Liver (tissue), 8 donors: ENCODE measurements at regions not wholly inside any gene's neighbourhood (a gene's known extent, or its start where the extent isn't known, plus 50 kb on each side); places are given as distances from the start of the nearest gene placed in this dataset.

Experiments used
- DNase-seq: peaks from one replicate; pipeline ENCODE4 v3.0.0-alpha.2; 2017; ENCODE audit warnings: low spot score
- H3K27ac ChIP-seq, 2 donors: one replicate each; pipeline ENCODE4 v1.7.0; 2013; ENCODE audit warnings: inconsistent platforms in 2 of 2, low read length in 2 of 2, control low read depth in 1 of 2, low read depth in 1 of 2, mild to moderate bottlenecking in 1 of 2
- H3K27me3 ChIP-seq, 4 donors: one replicate each; pipeline versions ENCODE4 v1.6.1 to v1.7.0; 2013; ENCODE audit warnings: low read length in 3 of 4, inconsistent platforms in 1 of 4, mild to moderate bottlenecking in 1 of 4, moderate library complexity in 1 of 4; ENCODE audit not compliant: control insufficient read depth in 4 of 4, insufficient read depth in 4 of 4
- H3K36me3 ChIP-seq, 4 donors: one replicate each; pipeline versions ENCODE4 v1.6.1 to v1.7.0; 2013; ENCODE audit warnings: low read length in 3 of 4, mild to moderate bottlenecking in 3 of 4, low read depth in 1 of 4, moderate library complexity in 1 of 4; ENCODE audit not compliant: control insufficient read depth in 4 of 4, insufficient read depth in 3 of 4
- H3K4me1 ChIP-seq, 4 donors: one replicate each; pipeline versions ENCODE4 v1.6.1 to v1.7.0; 2013; ENCODE audit warnings: low read length in 3 of 4, mild to moderate bottlenecking in 3 of 4, moderate library complexity in 1 of 4; ENCODE audit not compliant: control insufficient read depth in 4 of 4, insufficient read depth in 4 of 4
- H3K4me3 ChIP-seq, 3 donors: one replicate each; pipeline versions ENCODE4 v1.6.1 to v1.7.0; 2013; ENCODE audit warnings: low read length in 3 of 3, control low read depth in 1 of 3, low read depth in 1 of 3, mild to moderate bottlenecking in 1 of 3
- H3K9ac ChIP-seq, 2 donors: one replicate each; pipeline ENCODE4 v1.7.0; 2013; ENCODE audit warnings: low read length in 2 of 2, mild to moderate bottlenecking in 2 of 2, moderate library complexity in 2 of 2, control low read depth in 1 of 2, low read depth in 1 of 2
- H3K9me3 ChIP-seq, 4 donors: one replicate each; pipeline versions ENCODE4 v1.6.1 to v1.7.0; 2013; ENCODE audit warnings: low read length in 3 of 4; ENCODE audit not compliant: control insufficient read depth in 4 of 4
- FOXA1 ChIP-seq: IDR thresholded peaks from 2 replicates; pipeline ENCODE4 v1.6.1; 2016; ENCODE audit warnings: antibody characterized with exemption
- FOXA2 ChIP-seq: IDR thresholded peaks from 2 replicates; pipeline ENCODE4 v1.6.1; 2016; ENCODE audit warnings: antibody characterized with exemption
- GABPA ChIP-seq, 2 donors: IDR thresholded peaks in 1 of 2; conservative IDR thresholded peaks in 1 of 2; 2 replicates each; pipeline ENCODE4 v1.6.1; 2016; ENCODE audit warnings: antibody characterized with exemption in 2 of 2, mild to moderate bottlenecking in 1 of 2, moderate library complexity in 1 of 2
- HNF4A ChIP-seq, 2 donors: conservative IDR thresholded peaks; 2 replicates each; pipeline ENCODE4 v1.6.1; 2016; ENCODE audit warnings: antibody characterized with exemption in 2 of 2, mild to moderate bottlenecking in 2 of 2
- JUND ChIP-seq, 2 donors: IDR thresholded peaks; 2 replicates each; pipeline ENCODE4 v1.6.1; 2016; ENCODE audit warnings: antibody characterized with exemption in 2 of 2
- RAD21 ChIP-seq, 2 donors: IDR thresholded peaks; 2 replicates each; pipeline ENCODE4 v1.6.1; 2016; ENCODE audit warnings: antibody characterized with exemption in 2 of 2, mild to moderate bottlenecking in 2 of 2
- REST ChIP-seq: IDR thresholded peaks from 2 replicates; pipeline ENCODE4 v1.6.1; 2016; ENCODE audit warnings: antibody characterized with exemption, mild to moderate bottlenecking
- RXRA ChIP-seq, 2 donors: IDR thresholded peaks; 2 replicates each; pipeline ENCODE4 v1.6.1; 2017 to 2018; ENCODE audit warnings: antibody characterized with exemption in 2 of 2, mild to moderate bottlenecking in 1 of 2
- SP1 ChIP-seq: IDR thresholded peaks from 2 replicates; pipeline ENCODE4 v1.6.1; 2018; ENCODE audit warnings: antibody characterized with exemption, mild to moderate bottlenecking
- TAF1 ChIP-seq: conservative IDR thresholded peaks from 2 replicates; pipeline ENCODE4 v1.6.1; 2016; ENCODE audit warnings: antibody characterized with exemption, mild to moderate bottlenecking
- YY1 ChIP-seq: IDR thresholded peaks from 2 replicates; pipeline ENCODE4 v1.6.1; 2016; ENCODE audit warnings: antibody characterized with exemption, mild to moderate bottlenecking
- WGBS: extraction: QIAGEN DNeasy Blood & Tissue Kit; methylation state at CpG from one replicate; pipeline ENCODE4 v1.1.7; 2013; 5-methylcytosine and 5-hydroxymethylcytosine counted together
- TF ChIP-seq, protein P1 (sequence below): fragments of 150-350 bp; IDR thresholded peaks from 2 replicates; pipeline ENCODE4 v1.5.1; 2017; ENCODE audit warnings: improper control_type of control experiment, low read depth, low read length; ENCODE audit not compliant: missing input control
- TF ChIP-seq, protein P2 (sequence below): IDR thresholded peaks from 2 replicates; pipeline ENCODE4 v1.6.1; 2016; ENCODE audit warnings: antibody characterized with exemption
- TF ChIP-seq, protein P3 (sequence below): IDR thresholded peaks from 2 replicates; pipeline ENCODE4 v1.6.1; 2016; ENCODE audit warnings: antibody characterized with exemption
- donor health status: healthy.
- donor health status: healthy.
- donor health status: healthy.
- donor health status: healthy.
- donor health status: healthy.

DNA sequence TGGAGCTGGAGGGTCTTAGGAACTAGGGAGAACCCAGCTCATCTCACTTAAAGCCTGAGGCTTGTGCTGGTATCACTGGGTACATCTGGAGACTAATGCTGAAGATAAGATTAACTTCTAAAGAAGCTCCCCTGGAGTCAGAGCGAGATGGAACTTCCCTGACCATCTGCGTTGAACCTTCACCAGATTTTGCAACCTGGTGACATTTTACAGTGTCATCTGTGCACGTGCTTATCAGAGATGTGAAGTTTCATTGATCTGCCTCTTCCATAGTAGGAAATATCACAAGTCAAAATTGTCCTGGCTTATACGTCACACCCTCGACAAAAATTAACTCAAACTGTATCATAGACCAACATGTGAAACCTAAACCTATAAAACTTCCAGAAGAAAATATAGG is 395.5 kb downstream of the SHQ1 start:
- H3K4me3 ChIP-seq = no peak overlapping the region
- no peak for DNase-seq
- TF ChIP-seq, protein P1, sequence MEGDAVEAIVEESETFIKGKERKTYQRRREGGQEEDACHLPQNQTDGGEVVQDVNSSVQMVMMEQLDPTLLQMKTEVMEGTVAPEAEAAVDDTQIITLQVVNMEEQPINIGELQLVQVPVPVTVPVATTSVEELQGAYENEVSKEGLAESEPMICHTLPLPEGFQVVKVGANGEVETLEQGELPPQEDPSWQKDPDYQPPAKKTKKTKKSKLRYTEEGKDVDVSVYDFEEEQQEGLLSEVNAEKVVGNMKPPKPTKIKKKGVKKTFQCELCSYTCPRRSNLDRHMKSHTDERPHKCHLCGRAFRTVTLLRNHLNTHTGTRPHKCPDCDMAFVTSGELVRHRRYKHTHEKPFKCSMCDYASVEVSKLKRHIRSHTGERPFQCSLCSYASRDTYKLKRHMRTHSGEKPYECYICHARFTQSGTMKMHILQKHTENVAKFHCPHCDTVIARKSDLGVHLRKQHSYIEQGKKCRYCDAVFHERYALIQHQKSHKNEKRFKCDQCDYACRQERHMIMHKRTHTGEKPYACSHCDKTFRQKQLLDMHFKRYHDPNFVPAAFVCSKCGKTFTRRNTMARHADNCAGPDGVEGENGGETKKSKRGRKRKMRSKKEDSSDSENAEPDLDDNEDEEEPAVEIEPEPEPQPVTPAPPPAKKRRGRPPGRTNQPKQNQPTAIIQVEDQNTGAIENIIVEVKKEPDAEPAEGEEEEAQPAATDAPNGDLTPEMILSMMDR = no peak
- TF ChIP-seq RXRA (IDR thresholded peaks at IDR 0.05) (peak; percentile 64 to 84), YY1 (peak; percentile 78), REST (peak; percentile 37), RAD21 (IDR thresholded peaks at IDR 0.05) (peak; percentile 23 to 33), JUND (IDR thresholded peaks at IDR 0.05) (peak in 1 of 2 donors; percentile 38), FOXA2 (peak; percentile 21), HNF4A (conservative IDR thresholded peaks at IDR 0.05) (peak; percentile 47 to 71), FOXA1 (no peak), TAF1 (no peak)
- TF ChIP-seq, protein P2, sequence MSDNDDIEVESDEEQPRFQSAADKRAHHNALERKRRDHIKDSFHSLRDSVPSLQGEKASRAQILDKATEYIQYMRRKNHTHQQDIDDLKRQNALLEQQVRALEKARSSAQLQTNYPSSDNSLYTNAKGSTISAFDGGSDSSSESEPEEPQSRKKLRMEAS = peak; percentile 74
- H3K36me3 ChIP-seq = no peaks in the 10 kb centered on the region
- H3K9ac ChIP-seq = no peak overlapping the region
- no peaks in the 10 kb centered on the region for H3K9me3 ChIP-seq
- no peak overlapping the region for H3K27ac ChIP-seq
- WGBS = 30% methylated on average over 5 of the region's 5 CpGs
- no peaks in the 10 kb centered on the region for H3K27me3 ChIP-seq
- peaks cover 0 to 12% (median 5%) of the 10 kb centered on the region in 4 donors for H3K4me1 ChIP-seq

DNA sequence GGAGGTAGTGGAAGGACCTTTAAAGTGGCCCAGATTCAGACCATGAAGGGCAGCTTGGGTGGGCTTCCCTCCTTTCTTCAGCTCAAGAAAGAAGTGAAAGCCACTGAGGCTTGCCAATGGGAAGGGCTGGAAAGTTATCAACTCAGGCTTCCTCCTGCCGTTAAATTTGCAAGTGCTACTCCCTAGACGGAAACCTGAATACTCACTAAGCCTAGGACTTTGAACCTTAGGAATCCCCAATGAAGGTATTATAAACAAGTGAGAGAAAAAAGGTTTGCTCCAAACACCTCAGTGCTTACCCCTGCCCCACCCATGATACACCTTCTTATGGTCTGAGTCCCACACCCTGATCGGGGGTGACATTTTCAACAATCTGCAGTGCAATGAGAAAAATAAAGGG is 396.4 kb downstream of the SHQ1 start:
- peaks cover 0 to 15% (median 4%) of the 10 kb centered on the region in 4 donors for H3K4me1 ChIP-seq
- DNase-seq = no peak
- H3K27me3 ChIP-seq = no peaks in the 10 kb centered on the region
- TF ChIP-seq GABPA (IDR thresholded peaks at IDR 0.05 in 1 of 2, conservative IDR thresholded peaks at IDR 0.05 in 1 of 2) (no peak), SP1 (no peak), YY1 (no peak), RAD21 (IDR thresholded peaks at IDR 0.05) (no peak), RXRA (IDR thresholded peaks at IDR 0.05) (no peak), FOXA1 (no peak), JUND (IDR thresholded peaks at IDR 0.05) (no peak), REST (no peak)
- TF ChIP-seq, protein P1 = no peak
- TF ChIP-seq, protein P3, sequence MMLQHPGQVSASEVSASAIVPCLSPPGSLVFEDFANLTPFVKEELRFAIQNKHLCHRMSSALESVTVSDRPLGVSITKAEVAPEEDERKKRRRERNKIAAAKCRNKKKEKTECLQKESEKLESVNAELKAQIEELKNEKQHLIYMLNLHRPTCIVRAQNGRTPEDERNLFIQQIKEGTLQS = no peak
- TF ChIP-seq, protein P2 = no peak
- no peak overlapping the region for H3K9ac ChIP-seq
- no peaks in the 10 kb centered on the region for H3K36me3 ChIP-seq
- no peak overlapping the region for H3K4me3 ChIP-seq
- 65% methylated on average over 3 of the region's 3 CpGs for WGBS
- no peaks in the 10 kb centered on the region for H3K9me3 ChIP-seq
- no peak overlapping the region for H3K27ac ChIP-seq
